IMR-90 (cell line): ENCODE measurements at regions not wholly inside any gene's neighbourhood (a gene's known extent, or its start where the extent isn't known, plus 50 kb on each side); places are given as distances from the start of the nearest gene placed in this dataset.

Source experiments
- ATAC-seq: fragments of 200-7000 bp; cut with Tn5 transposase; 2 replicates; pipeline ENCODE4 v1.9.1; 2020; ENCODE audit warnings: low read depth, mild to moderate bottlenecking, moderate library complexity
- BruUV-seq: library from RNA; stranded (reverse); fragments of 400-500 nt; replicated peaks from 2 replicates; lab custom pipeline; 2021; lab: Mats Ljungman, UMichigan
- CTCF ChIA-PET: fragments of 300-600 bp; formaldehyde crosslinking; extraction: SDS; loops from one replicate; lab custom pipeline; 2021; ENCODE audit warnings: antibody characterized with exemption; lab: Yijun Ruan, JAX
- POLR2A ChIA-PET: fragments of 300-600 bp; sonication (Branson Sonifier 250); formaldehyde crosslinking; loops from one replicate; lab custom pipeline; 2022; ENCODE audit warnings: antibody characterized with exemption; ENCODE audit not compliant: unreplicated experiment; lab: Charles Lee
- DNase-seq: peaks from one replicate; pipeline ENCODE4 v3.0.0; 2013
- H2AFZ ChIP-seq: replicated peaks from 2 replicates; pipeline ENCODE3; 2013; ENCODE audit warnings: low read length, mild to moderate bottlenecking; ENCODE audit not compliant: poor library complexity
- H2AK5ac ChIP-seq: 2 replicates; pipeline ENCODE4 v1.6.1; 2013; ENCODE audit warnings: low read depth, low read length, inconsistent platforms
- H2AK9ac ChIP-seq: replicated peaks from 2 replicates; pipeline ENCODE3; 2013; ENCODE audit warnings: mild to moderate bottlenecking, low read depth, low read length, moderate library complexity; ENCODE audit not compliant: poor library complexity
- H2BK120ac ChIP-seq: 2 replicates; pipeline ENCODE4 v1.6.1; 2013; ENCODE audit warnings: low read depth, low read length, inconsistent platforms
- H2BK15ac ChIP-seq: 3 replicates; pipeline ENCODE4 v1.6.1; 2013; ENCODE audit warnings: low read depth, low read length, inconsistent platforms
- H2BK20ac ChIP-seq: 2 replicates; pipeline ENCODE4 v1.6.1; 2013; ENCODE audit warnings: low read depth, mild to moderate bottlenecking, inconsistent platforms, low read length, moderate library complexity
- H2BK5ac ChIP-seq: 2 replicates; pipeline ENCODE4 v1.6.1; 2013; ENCODE audit warnings: mild to moderate bottlenecking, low read depth, low read length, inconsistent platforms; ENCODE audit not compliant: poor library complexity, severe bottlenecking
- H3K14ac ChIP-seq: replicated peaks from 2 replicates; pipeline ENCODE4 v1.6.1; 2013; ENCODE audit warnings: low read depth, low read length, inconsistent platforms
- H3K18ac ChIP-seq: 2 replicates; pipeline ENCODE4 v1.6.1; 2013; ENCODE audit warnings: low read depth, low read length, control low read depth
- H3K23ac ChIP-seq: 2 replicates; pipeline ENCODE4 v1.6.1; 2013; ENCODE audit warnings: low read depth, low read length, inconsistent platforms
- H3K27ac ChIP-seq: 2 replicates; pipeline ENCODE4 v1.5.1; 2013; ENCODE audit warnings: mild to moderate bottlenecking, control low read depth, low read length; ENCODE audit not compliant: insufficient read depth
- H3K27me3 ChIP-seq: 2 replicates; pipeline ENCODE4 v1.6.1; 2013; ENCODE audit warnings: low read length; ENCODE audit not compliant: control insufficient read depth, insufficient read depth
- H3K36me3 ChIP-seq: 2 replicates; pipeline ENCODE4 v1.6.1; 2013; ENCODE audit warnings: low read length, mixed read lengths; ENCODE audit not compliant: control insufficient read depth, insufficient read depth
- H3K4ac ChIP-seq: 2 replicates; pipeline ENCODE4 v1.6.1; 2013; ENCODE audit warnings: low read depth, low read length, inconsistent platforms
- H3K4me1 ChIP-seq: 2 replicates; pipeline ENCODE4 v1.6.1; 2013; ENCODE audit warnings: low read length, mixed read lengths; ENCODE audit not compliant: control insufficient read depth, insufficient read depth
- H3K4me2 ChIP-seq: 2 replicates; pipeline ENCODE4 v1.6.1; 2013; ENCODE audit warnings: low read depth, mild to moderate bottlenecking, control low read depth, low read length, moderate library complexity
- H3K4me3 ChIP-seq: 2 replicates; pipeline ENCODE4 v1.5.1; 2013; ENCODE audit warnings: low read depth, mild to moderate bottlenecking, control low read depth, low read length, moderate library complexity; ENCODE audit not compliant: insufficient read depth
- H3K56ac ChIP-seq: 2 replicates; pipeline ENCODE4 v1.6.1; 2013; ENCODE audit warnings: low read length, inconsistent platforms; ENCODE audit not compliant: insufficient read depth; ENCODE audit errors: extremely low read depth
- H3K79me1 ChIP-seq, 2 experiments: 2 replicates each; pipeline ENCODE4 v1.6.1; 2013; ENCODE audit warnings: low read length in 2 of 2, inconsistent platforms in 1 of 2, low read depth in 1 of 2
- H3K9ac ChIP-seq: 2 replicates; pipeline ENCODE4 v1.6.1; 2013; ENCODE audit warnings: low read depth, low read length, control low read depth
- H3K9me1 ChIP-seq: 2 replicates; pipeline ENCODE4 v1.6.1; 2013; ENCODE audit warnings: low read length, inconsistent platforms; ENCODE audit not compliant: insufficient read depth
- H3K9me3 ChIP-seq: 2 replicates; pipeline ENCODE4 v1.6.1; 2013; ENCODE audit warnings: low read length; ENCODE audit not compliant: control insufficient read depth, insufficient read depth
- H4K20me1 ChIP-seq: 2 replicates; pipeline ENCODE4 v1.6.1; 2013; ENCODE audit warnings: low read length, inconsistent platforms; ENCODE audit not compliant: insufficient read depth
- H4K5ac ChIP-seq: 2 replicates; pipeline ENCODE4 v1.6.1; 2013; ENCODE audit warnings: mild to moderate bottlenecking, low read depth, low read length, control low read depth
- H4K8ac ChIP-seq, 2 experiments: 2 replicates each; pipeline ENCODE4 v1.6.1; 2013; ENCODE audit warnings: low read depth in 2 of 2, low read length in 2 of 2, control low read depth in 1 of 2, inconsistent platforms in 1 of 2
- H4K91ac ChIP-seq: 2 replicates; pipeline ENCODE4 v1.6.1; 2013; ENCODE audit warnings: low read depth, low read length, inconsistent platforms; ENCODE audit not compliant: insufficient read depth
- BHLHE40 ChIP-seq: fragments of 150-350 bp; IDR thresholded peaks from 2 replicates; pipeline ENCODE4 v1.6.1; 2016; ENCODE audit warnings: mild to moderate bottlenecking, low read depth, low read length
- CEBPB ChIP-seq: IDR thresholded peaks from 2 replicates; pipeline ENCODE4 v1.6.1; 2012; ENCODE audit warnings: low read depth, low read length, improper control_type of control experiment
- CHD1 ChIP-seq: IDR thresholded peaks from 2 replicates; pipeline ENCODE4 v1.6.1; 2012; ENCODE audit warnings: low read depth, low read length, improper control_type of control experiment
- FOS ChIP-seq: fragments of 150-350 bp; IDR thresholded peaks from 2 replicates; pipeline ENCODE4 v1.6.1; 2016; ENCODE audit warnings: low read depth, low read length
- MAFK ChIP-seq: IDR thresholded peaks from 2 replicates; pipeline ENCODE4 v1.6.1; 2012; ENCODE audit warnings: low read depth, low read length, improper control_type of control experiment
- MAZ ChIP-seq: IDR thresholded peaks from 2 replicates; pipeline ENCODE4 v1.6.1; 2012; ENCODE audit warnings: low read depth, mild to moderate bottlenecking, low read length, improper control_type of control experiment, moderate library complexity, borderline replicate concordance
- NFE2L2 ChIP-seq: fragments of 150-350 bp; IDR thresholded peaks from 2 replicates; pipeline ENCODE4 v1.6.1; 2016; ENCODE audit warnings: low read depth, mild to moderate bottlenecking, low read length
- RAD21 ChIP-seq: IDR thresholded peaks from 2 replicates; pipeline ENCODE4 v1.6.1; 2012; ENCODE audit warnings: low read length, improper control_type of control experiment
- RCOR1 ChIP-seq: IDR thresholded peaks from 2 replicates; pipeline ENCODE4 v1.6.1; 2012; ENCODE audit warnings: mild to moderate bottlenecking, low read length, improper control_type of control experiment; ENCODE audit not compliant: insufficient replicate concordance
- WGBS, 2 experiments: methylation state at CpG; one replicate each; pipeline versions ENCODE4 v1.1.5 to v1.1.7; 2013; ENCODE audit warnings: missing lambda C conversion rate in 2 of 2; ENCODE audit not compliant: insufficient read length in 1 of 2; ENCODE audit errors: extremely low coverage in 2 of 2; 5-methylcytosine and 5-hydroxymethylcytosine counted together
- dilution Hi-C: fragments of 300-500 bp; cut with HindIII; formaldehyde crosslinking; loops from one replicate; pipeline ENCODE4 v1.14.3; 2018; ENCODE audit warnings: low sequenced_read_pairs; ENCODE audit not compliant: unreplicated experiment
- in situ Hi-C: fragments of 300-500 bp; cut with MboI; formaldehyde crosslinking; loops from 3 replicates; pipeline ENCODE4 v1.14.3; 2019; ENCODE audit warnings: low sequenced_read_pairs, inconsistent platforms, mixed read lengths
- intact Hi-C: fragments of 100-400 bp; cut with micrococcal nuclease; formaldehyde crosslinking; loops from 2 replicates; pipeline ENCODE4 v1.10.0; 2022
- TF ChIP-seq, protein P1 (sequence below): conservative IDR thresholded peaks from 2 replicates; pipeline ENCODE4 v1.5.1; 2012; ENCODE audit warnings: mild to moderate bottlenecking, low read depth, low read length, improper control_type of control experiment

DNA sequence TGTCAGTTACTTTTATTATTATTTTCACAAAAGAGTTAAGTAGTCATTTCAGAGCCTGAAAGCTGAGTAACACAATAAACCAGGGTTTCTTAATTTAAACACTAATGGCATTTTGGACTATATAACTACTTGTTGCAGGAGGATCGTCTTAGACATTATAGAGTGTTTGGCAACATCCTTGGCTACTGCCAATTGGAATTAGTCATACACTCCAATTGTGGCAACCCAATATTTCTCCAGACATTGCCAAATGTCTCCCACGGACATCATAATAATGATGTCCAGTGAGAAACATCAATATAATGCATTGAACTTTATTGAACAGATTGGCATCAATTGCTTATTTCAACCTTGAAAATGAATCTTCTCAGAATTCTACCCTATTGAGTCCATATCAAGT is 441.9 kb upstream of the ADGRL4 start:
- in situ Hi-C loops = no loop called here
- ChIA-PET CTCF (no interaction called here), POLR2A (no interaction called here)
- ATAC-seq (no peak), DNase-seq (no peak)
- H3K18ac ChIP-seq = no peak overlapping the region
- no peaks in the 10 kb centered on the region for H3K79me1 ChIP-seq
- no peaks in the 10 kb centered on the region for H3K9me1 ChIP-seq
- no peak overlapping the region for H2AFZ ChIP-seq
- no peaks in the 10 kb centered on the region for H3K27me3 ChIP-seq
- no peak overlapping the region for H2BK20ac ChIP-seq
- H2AK5ac ChIP-seq = no peak overlapping the region
- WGBS, 2 experiments = no CpG with 5 or more reads among the region's 2 CpGs
- no peaks in the 10 kb centered on the region for H3K36me3 ChIP-seq
- H4K8ac ChIP-seq = no peak overlapping the region
- no peaks in the 10 kb centered on the region for H3K9me3 ChIP-seq
- H2BK120ac ChIP-seq = no peak overlapping the region
- no peak overlapping the region for H2BK15ac ChIP-seq
- intact Hi-C loops = no loop called here
- H3K4ac ChIP-seq = no peak overlapping the region
- dilution Hi-C loops = no loop called here
- no TSS peak for BruUV-seq
- H3K4me3 ChIP-seq = no peak overlapping the region
- H3K23ac ChIP-seq = no peak overlapping the region
- no peak overlapping the region for H2BK5ac ChIP-seq
- no peak overlapping the region for H4K91ac ChIP-seq
- no peaks in the 10 kb centered on the region for H3K4me1 ChIP-seq
- no peak for TF ChIP-seq NFE2L2
- TF ChIP-seq MAZ = no peak
- TF ChIP-seq, protein P1, sequence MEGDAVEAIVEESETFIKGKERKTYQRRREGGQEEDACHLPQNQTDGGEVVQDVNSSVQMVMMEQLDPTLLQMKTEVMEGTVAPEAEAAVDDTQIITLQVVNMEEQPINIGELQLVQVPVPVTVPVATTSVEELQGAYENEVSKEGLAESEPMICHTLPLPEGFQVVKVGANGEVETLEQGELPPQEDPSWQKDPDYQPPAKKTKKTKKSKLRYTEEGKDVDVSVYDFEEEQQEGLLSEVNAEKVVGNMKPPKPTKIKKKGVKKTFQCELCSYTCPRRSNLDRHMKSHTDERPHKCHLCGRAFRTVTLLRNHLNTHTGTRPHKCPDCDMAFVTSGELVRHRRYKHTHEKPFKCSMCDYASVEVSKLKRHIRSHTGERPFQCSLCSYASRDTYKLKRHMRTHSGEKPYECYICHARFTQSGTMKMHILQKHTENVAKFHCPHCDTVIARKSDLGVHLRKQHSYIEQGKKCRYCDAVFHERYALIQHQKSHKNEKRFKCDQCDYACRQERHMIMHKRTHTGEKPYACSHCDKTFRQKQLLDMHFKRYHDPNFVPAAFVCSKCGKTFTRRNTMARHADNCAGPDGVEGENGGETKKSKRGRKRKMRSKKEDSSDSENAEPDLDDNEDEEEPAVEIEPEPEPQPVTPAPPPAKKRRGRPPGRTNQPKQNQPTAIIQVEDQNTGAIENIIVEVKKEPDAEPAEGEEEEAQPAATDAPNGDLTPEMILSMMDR = no peak
- TF ChIP-seq MAFK = no peak
- TF ChIP-seq CHD1 = no peak
- no peak for TF ChIP-seq RAD21
- no peak for TF ChIP-seq CEBPB
- TF ChIP-seq RCOR1 = no peak
- TF ChIP-seq BHLHE40 = no peak
- no peak for TF ChIP-seq FOS
- H4K20me1 ChIP-seq = no peaks in the 10 kb centered on the region
- no peak overlapping the region for H4K5ac ChIP-seq
- H3K14ac ChIP-seq = no peak overlapping the region
- no peak overlapping the region for H3K4me2 ChIP-seq
- no peak overlapping the region for H3K27ac ChIP-seq
- no peak overlapping the region for H3K56ac ChIP-seq
- H3K9ac ChIP-seq = no peak overlapping the region
- H2AK9ac ChIP-seq = no peak overlapping the region
